ENCODE measurements at regions not wholly inside any gene's neighbourhood (a gene's known extent, or its start where the extent isn't known, plus 50 kb on each side); places are given as distances from the start of the nearest gene placed in this dataset.

- no peak overlapping the region for H3K4me3 Mint-ChIP-seq
- peaks cover 0 to 12% (median 2%) of the 10 kb centered on the region in 8 donors for H3K9me3 Mint-ChIP-seq
- DNase-seq, result no peak
- Histone ChIP-seq H3K36me3 (ENCODE audit: insufficient read depth, low read length) (no peaks in the 10 kb centered on the region), H3K27me3 (ENCODE audit: insufficient read depth, low read length) (no peaks in the 10 kb centered on the region), H3K4me1 (ENCODE audit: insufficient read depth, low read length) (no peaks in the 10 kb centered on the region), H3K4me3 (ENCODE audit: low read length in 2 of 2) (no peak overlapping the region), H3K9me3 (ENCODE audit: control insufficient read depth in 1 of 2, low read length in 2 of 2) (no peaks in the 10 kb centered on the region), H3K27ac (ENCODE audit: low read depth, low read length) (no peak overlapping the region)
- H3K4me1 Mint-ChIP-seq, result no peaks in the 10 kb centered on the region
- CTCF ChIA-PET (ENCODE audit: partially characterized antibody), result no interaction called here
- intact Hi-C loops (cut with micrococcal nuclease), result no loop called here
- POLR2A ChIA-PET (ENCODE audit: partially characterized antibody), result no interaction called here
- H3K27me3 Mint-ChIP-seq, result peaks cover 0 to 3% of the 10 kb centered on the region in 2 donors
- no peak overlapping the region for H3K27ac Mint-ChIP-seq
- H3K36me3 Mint-ChIP-seq, result no peaks in the 10 kb centered on the region
These were observed 466.6 kb upstream of the DAB2 start for GRCh38 chr5:39891376-39891775.

GRCh38 chr5:39880985-39881384 is 456.2 kb upstream of the DAB2 start:
- no peaks in the 10 kb centered on the region for H3K4me1 Mint-ChIP-seq

DNA sequence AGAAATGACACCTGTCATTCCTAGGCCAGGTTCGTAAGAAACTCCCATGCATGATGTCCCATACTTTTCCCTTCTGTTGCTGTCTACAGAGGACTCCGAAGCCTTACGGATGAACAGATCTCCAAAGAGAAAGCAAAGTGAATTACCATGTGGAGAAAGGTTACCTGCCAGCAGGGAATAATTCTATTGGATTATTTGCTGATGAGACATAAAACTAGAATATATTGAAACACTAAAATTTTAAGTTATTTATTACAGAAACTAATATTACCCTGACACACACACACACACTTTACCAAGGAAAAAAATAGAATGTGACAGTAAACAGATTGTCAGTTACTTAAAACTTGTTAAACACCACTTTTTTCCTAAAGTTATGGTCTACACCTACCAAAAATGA is 452.7 kb upstream of the DAB2 start:
- H3K9me3 Mint-ChIP-seq, result peaks cover 0 to 2% (median 0%) of the 10 kb centered on the region in 8 donors
- Histone ChIP-seq H3K27me3 (ENCODE audit: insufficient read depth, low read length) (no peaks in the 10 kb centered on the region), H3K9me3 (ENCODE audit: control insufficient read depth in 1 of 2, low read length in 2 of 2) (no peaks in the 10 kb centered on the region), H3K4me3 (ENCODE audit: low read length in 2 of 2) (no peak overlapping the region), H3K4me1 (ENCODE audit: insufficient read depth, low read length) (no peaks in the 10 kb centered on the region), H3K27ac (ENCODE audit: low read depth, low read length) (no peak overlapping the region), H3K36me3 (ENCODE audit: insufficient read depth, low read length) (no peaks in the 10 kb centered on the region)
- ChIA-PET CTCF (ENCODE audit: partially characterized antibody) (no interaction called here), POLR2A (ENCODE audit: partially characterized antibody) (no interaction called here)
- no peak for DNase-seq
- H3K4me1 Mint-ChIP-seq, result no peaks in the 10 kb centered on the region
- H3K27ac Mint-ChIP-seq, result no peak overlapping the region
- no peaks in the 10 kb centered on the region for H3K36me3 Mint-ChIP-seq
- intact Hi-C loops (cut with micrococcal nuclease), result no loop called here
- no peak overlapping the region for H3K4me3 Mint-ChIP-seq
- peaks cover 1 to 10% of the 10 kb centered on the region in 2 donors for H3K27me3 Mint-ChIP-seq

More at GRCh38 chr5:39880985-39881384, 456.2 kb upstream of the DAB2 start:
- Mint-ChIP-seq H3K27me3 (peaks cover 3 to 12% of the 10 kb centered on the region in 2 donors), H3K27ac (peak overlapping the region in 1 of 7 donors; percentile 12), H3K36me3 (no peaks in the 10 kb centered on the region), H3K4me3 (no peak overlapping the region), H3K9me3 (peaks cover 0 to 2% (median 0%) of the 10 kb centered on the region in 8 donors)
- no peak for DNase-seq
- Histone ChIP-seq H3K27me3 (ENCODE audit: insufficient read depth, low read length) (no peaks in the 10 kb centered on the region), H3K27ac (ENCODE audit: low read depth, low read length) (no peak overlapping the region), H3K4me1 (ENCODE audit: insufficient read depth, low read length) (no peaks in the 10 kb centered on the region), H3K4me3 (ENCODE audit: low read length in 2 of 2) (no peak overlapping the region), H3K9me3 (ENCODE audit: control insufficient read depth in 1 of 2, low read length in 2 of 2) (no peaks in the 10 kb centered on the region), H3K36me3 (ENCODE audit: insufficient read depth, low read length) (no peaks in the 10 kb centered on the region)
- POLR2A ChIA-PET (ENCODE audit: partially characterized antibody), result no interaction called here
- intact Hi-C loops (cut with micrococcal nuclease), result no loop called here
- CTCF ChIA-PET (ENCODE audit: partially characterized antibody), result interaction anchor here (1.0 kb wide), 1 partner anchor 11 kb away, joined by 3 read pairs; no protein-coding TSS in a partner anchor

DNA sequence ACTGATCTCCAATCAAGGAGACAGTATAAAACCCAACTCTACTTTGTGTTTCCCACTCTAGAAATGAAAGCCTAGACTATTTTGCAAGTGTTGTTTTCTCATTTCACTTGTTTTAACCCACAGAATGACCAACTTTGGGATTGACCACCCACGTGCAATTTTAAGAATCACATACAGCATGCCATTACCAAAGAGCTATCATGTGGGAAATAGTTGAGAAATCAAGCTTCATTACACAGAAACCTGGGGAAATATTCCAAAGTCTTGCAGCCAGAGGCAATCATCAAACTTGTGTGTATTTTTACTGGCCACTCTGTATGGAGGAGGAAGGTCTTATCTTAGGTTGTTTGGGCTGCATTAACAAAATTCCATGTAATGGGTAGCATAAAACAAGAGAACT is 451.4 kb upstream of the DAB2 start:
- Mint-ChIP-seq H3K27ac (no peak overlapping the region), H3K9me3 (peaks cover 0 to 4% (median 3%) of the 10 kb centered on the region in 8 donors), H3K4me1 (no peaks in the 10 kb centered on the region), H3K4me3 (no peak overlapping the region), H3K27me3 (peaks cover 1 to 4% of the 10 kb centered on the region in 2 donors), H3K36me3 (no peaks in the 10 kb centered on the region)
- Histone ChIP-seq H3K9me3 (ENCODE audit: control insufficient read depth in 1 of 2, low read length in 2 of 2) (no peaks in the 10 kb centered on the region), H3K27ac (ENCODE audit: low read depth, low read length) (no peak overlapping the region), H3K4me3 (ENCODE audit: low read length in 2 of 2) (no peak overlapping the region), H3K27me3 (ENCODE audit: insufficient read depth, low read length) (no peaks in the 10 kb centered on the region), H3K4me1 (ENCODE audit: insufficient read depth, low read length) (no peaks in the 10 kb centered on the region), H3K36me3 (ENCODE audit: insufficient read depth, low read length) (no peaks in the 10 kb centered on the region)
- DNase-seq, result no peak
- intact Hi-C loops (cut with micrococcal nuclease), result no loop called here
- POLR2A ChIA-PET (ENCODE audit: partially characterized antibody), result no interaction called here
- CTCF ChIA-PET (ENCODE audit: partially characterized antibody), result no interaction called here

- intact Hi-C loops (cut with micrococcal nuclease), result no loop called here
These were observed 445.4 kb upstream of the DAB2 start for GRCh38 chr5:39870137-39870536.

GRCh38 chr5:39869396-39869795 is 444.6 kb upstream of the DAB2 start:
- Histone ChIP-seq H3K4me1 (ENCODE audit: insufficient read depth, low read length) (no peaks in the 10 kb centered on the region), H3K27ac (ENCODE audit: low read depth, low read length) (no peak overlapping the region), H3K4me3 (ENCODE audit: low read length in 2 of 2) (no peak overlapping the region), H3K36me3 (ENCODE audit: insufficient read depth, low read length) (no peaks in the 10 kb centered on the region), H3K27me3 (ENCODE audit: insufficient read depth, low read length) (no peaks in the 10 kb centered on the region), H3K9me3 (ENCODE audit: control insufficient read depth in 1 of 2, low read length in 2 of 2) (no peaks in the 10 kb centered on the region)
- H3K9me3 Mint-ChIP-seq, result peaks cover 3 to 24% (median 12%) of the 10 kb centered on the region in 8 donors
- H3K4me3 Mint-ChIP-seq, result no peak overlapping the region
- H3K27ac Mint-ChIP-seq, result no peak overlapping the region
- POLR2A ChIA-PET (ENCODE audit: partially characterized antibody), result no interaction called here
- no peak for DNase-seq
- no peaks in the 10 kb centered on the region for H3K4me1 Mint-ChIP-seq
- peaks cover 0 to 5% of the 10 kb centered on the region in 2 donors for H3K36me3 Mint-ChIP-seq
- intact Hi-C loops (cut with micrococcal nuclease), result no loop called here
- H3K27me3 Mint-ChIP-seq, result peaks cover 0 to 8% of the 10 kb centered on the region in 2 donors
- CTCF ChIA-PET (ENCODE audit: partially characterized antibody), result no interaction called here

More at GRCh38 chr5:39870137-39870536, 445.4 kb upstream of the DAB2 start:
- no peaks in the 10 kb centered on the region for H3K36me3 ChIP-seq (ENCODE audit: insufficient read depth, low read length)
- Mint-ChIP-seq H3K27me3 (peaks cover 0 to 8% of the 10 kb centered on the region in 2 donors), H3K27ac (no peak overlapping the region), H3K4me3 (no peak overlapping the region), H3K4me1 (no peaks in the 10 kb centered on the region), H3K36me3 (peaks cover 0 to 5% of the 10 kb centered on the region in 2 donors), H3K9me3 (peaks cover 3 to 24% (median 12%) of the 10 kb centered on the region in 8 donors)
- CTCF ChIA-PET (ENCODE audit: partially characterized antibody), result interaction anchor here (0.7 kb wide), 1 partner anchor 11 kb away, joined by 3 read pairs; no protein-coding TSS in a partner anchor
- no peak for DNase-seq
- no peak overlapping the region for H3K27ac ChIP-seq (ENCODE audit: low read depth, low read length)
- H3K9me3 ChIP-seq (ENCODE audit: control insufficient read depth in 1 of 2, low read length in 2 of 2), result no peaks in the 10 kb centered on the region
- no peak overlapping the region for H3K4me3 ChIP-seq (ENCODE audit: low read length in 2 of 2)
- POLR2A ChIA-PET (ENCODE audit: partially characterized antibody), result no interaction called here
- no peaks in the 10 kb centered on the region for H3K27me3 ChIP-seq (ENCODE audit: insufficient read depth, low read length)
- H3K4me1 ChIP-seq (ENCODE audit: insufficient read depth, low read length), result no peaks in the 10 kb centered on the region

DNA sequence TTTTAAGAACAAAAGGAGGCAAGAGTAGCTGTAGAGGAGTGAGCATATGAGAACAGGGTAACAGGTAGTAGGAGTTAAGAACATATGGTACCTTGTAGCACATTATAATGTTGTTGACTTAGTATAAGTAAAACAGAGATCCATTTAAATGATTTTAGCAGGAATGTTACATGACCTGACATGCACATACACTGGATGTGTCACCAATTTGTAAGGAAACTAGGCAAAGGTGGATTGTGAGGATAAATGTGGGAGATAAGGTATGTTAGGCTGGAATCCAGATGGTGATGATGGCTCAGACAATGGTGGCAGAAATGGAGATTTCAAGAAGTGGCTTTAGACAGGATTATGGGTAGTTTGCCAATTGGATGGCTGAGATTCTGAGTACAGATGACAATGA is 443.1 kb upstream of the DAB2 start:
- no peaks in the 10 kb centered on the region for H3K36me3 ChIP-seq (ENCODE audit: insufficient read depth, low read length)
- DNase-seq, result no peak
- Mint-ChIP-seq H3K4me3 (no peak overlapping the region), H3K9me3 (peaks cover 3 to 24% (median 12%) of the 10 kb centered on the region in 8 donors), H3K36me3 (peaks cover 0 to 5% of the 10 kb centered on the region in 2 donors), H3K4me1 (no peaks in the 10 kb centered on the region), H3K27me3 (peaks cover 0 to 8% of the 10 kb centered on the region in 2 donors), H3K27ac (no peak overlapping the region)
- POLR2A ChIA-PET (ENCODE audit: partially characterized antibody), result no interaction called here
- H3K27ac ChIP-seq (ENCODE audit: low read depth, low read length), result no peak overlapping the region
- intact Hi-C loops (cut with micrococcal nuclease), result no loop called here
- no peaks in the 10 kb centered on the region for H3K27me3 ChIP-seq (ENCODE audit: insufficient read depth, low read length)
- H3K4me3 ChIP-seq (ENCODE audit: low read length in 2 of 2), result no peak overlapping the region
- no peaks in the 10 kb centered on the region for H3K4me1 ChIP-seq (ENCODE audit: insufficient read depth, low read length)
- H3K9me3 ChIP-seq (ENCODE audit: control insufficient read depth in 1 of 2, low read length in 2 of 2), result no peaks in the 10 kb centered on the region
- CTCF ChIA-PET (ENCODE audit: partially characterized antibody), result no interaction called here
